NT2/D1 (cell line): ENCODE measurements at regions not wholly inside any gene's neighbourhood (a gene's known extent, or its start where the extent isn't known, plus 50 kb on each side); places are given as distances from the start of the nearest gene placed in this dataset.

Experiments
- DNase-seq: peaks from one replicate; pipeline ENCODE4 v3.0.0-alpha.2; 2011; ENCODE audit warnings: low read depth, low spot score
- H3K27me3 ChIP-seq: 2 replicates; pipeline ENCODE4 v1.6.0; 2011; ENCODE audit warnings: mild to moderate bottlenecking; ENCODE audit not compliant: insufficient read length, insufficient read depth
- H3K36me3 ChIP-seq: 2 replicates; pipeline ENCODE4 v1.6.1; 2011; ENCODE audit warnings: mild to moderate bottlenecking, low read length, mixed read lengths; ENCODE audit not compliant: insufficient read depth, insufficient read length
- H3K4me1 ChIP-seq: 2 replicates; pipeline ENCODE4 v1.5.1; 2011; ENCODE audit not compliant: insufficient read depth, insufficient read length
- H3K4me3 ChIP-seq: 2 replicates; pipeline ENCODE4 v1.5.1; 2011; ENCODE audit warnings: low read depth; ENCODE audit not compliant: insufficient read length
- H3K9ac ChIP-seq: 2 replicates; pipeline ENCODE4 v1.6.0; 2011; ENCODE audit warnings: low read depth; ENCODE audit not compliant: insufficient read length
- H3K9me3 ChIP-seq: 2 replicates; pipeline ENCODE4 v1.5.1; 2011; ENCODE audit warnings: mild to moderate bottlenecking, low read length; ENCODE audit not compliant: insufficient read depth
- SUZ12 ChIP-seq: IDR thresholded peaks from 2 replicates; pipeline ENCODE4 v1.6.1; 2011; ENCODE audit not compliant: insufficient read length, insufficient read depth; ENCODE audit errors: extremely low read depth
- YY1 ChIP-seq: IDR thresholded peaks from 2 replicates; pipeline ENCODE4 v1.6.1; 2011; ENCODE audit not compliant: insufficient read length, insufficient read depth
- ZNF274 ChIP-seq: IDR thresholded peaks from 2 replicates; pipeline ENCODE4 v1.6.1; 2011; ENCODE audit warnings: mild to moderate bottlenecking, low read depth, low read length

GRCh38 chrX:96621811-96622210 is 62.8 kb upstream of the DIAPH2 start:
- Histone ChIP-seq H3K9ac (no peak overlapping the region), H3K36me3 (no peaks in the 10 kb centered on the region), H3K4me3 (no peak overlapping the region), H3K4me1 (no peaks in the 10 kb centered on the region), H3K9me3 (no peaks in the 10 kb centered on the region), H3K27me3 (no peaks in the 10 kb centered on the region)
- DNase-seq: no peak
- no peak for TF ChIP-seq YY1
- TF ChIP-seq SUZ12: no peak
- no peak for TF ChIP-seq ZNF274
